Ishikawa (cell line): ENCODE measurements at regions not wholly inside any gene's neighbourhood (a gene's known extent, or its start where the extent isn't known, plus 50 kb on each side); places are given as distances from the start of the nearest gene placed in this dataset.

Experiments
- CEBPB ChIP-seq: IDR thresholded peaks from 2 replicates; pipeline ENCODE4 v1.6.1; 2012
- NFIC ChIP-seq: IDR thresholded peaks from 2 replicates; pipeline ENCODE4 v1.6.1; 2012
- RAD21 ChIP-seq: IDR thresholded peaks from 2 replicates; pipeline ENCODE4 v1.6.1; 2012; ENCODE audit warnings: low read depth
- TAF1 ChIP-seq: IDR thresholded peaks from 2 replicates; pipeline ENCODE4 v1.6.1; 2012; ENCODE audit warnings: low read depth, mild to moderate bottlenecking
- TEAD4 ChIP-seq: IDR thresholded peaks from 2 replicates; pipeline ENCODE4 v1.6.1; 2012
- USF1 ChIP-seq: IDR thresholded peaks from 2 replicates; pipeline ENCODE4 v1.6.1; 2012
- YY1 ChIP-seq: IDR thresholded peaks from 2 replicates; pipeline ENCODE4 v1.6.1; 2012; ENCODE audit warnings: low read depth

- TF ChIP-seq YY1 (no peak), TEAD4 (no peak), NFIC (no peak), USF1 (no peak), TAF1 (no peak), RAD21 (no peak), CEBPB (no peak)
Observed at GRCh38 chr18:41465386-41465785, 489.6 kb upstream of the PIK3C3 start.
